HG02981 (cell line): ENCODE measurements at regions not wholly inside any gene's neighbourhood (a gene's known extent, or its start where the extent isn't known, plus 50 kb on each side); places are given as distances from the start of the nearest gene placed in this dataset.
"Not testable (repeated sequence)": the region's sequence is repeated elsewhere in the genome, so short reads cannot be mapped to it uniquely, and the experiment has no call there.

Source experiments
- ATAC-seq: cut with Tn5 transposase; IDR thresholded peaks from one replicate; pipeline ENCODE4 v1.9.1; 2021; ENCODE audit warnings: mild to moderate bottlenecking, moderate library complexity; ENCODE audit not compliant: unreplicated experiment

DNA sequence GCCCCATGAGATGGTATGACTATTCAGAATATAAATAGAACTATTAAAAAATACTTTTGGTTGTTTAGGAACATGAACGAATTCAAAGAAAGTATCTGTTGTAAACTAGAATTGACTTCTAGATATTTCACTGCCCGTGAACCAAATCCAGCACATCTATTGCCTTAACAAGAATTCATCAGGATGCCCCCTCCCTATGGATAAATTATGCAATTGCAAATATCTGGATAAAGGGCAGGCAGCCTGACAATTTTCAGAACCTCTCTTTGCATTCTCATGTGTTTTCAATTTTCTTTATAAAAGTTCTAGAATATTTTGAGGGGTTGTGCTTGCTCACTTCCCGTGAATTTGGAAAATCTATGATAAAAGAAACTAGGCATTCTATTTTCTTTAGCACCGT is 822.1 kb upstream of the SORCS1 start:
- no peak for ATAC-seq

DNA sequence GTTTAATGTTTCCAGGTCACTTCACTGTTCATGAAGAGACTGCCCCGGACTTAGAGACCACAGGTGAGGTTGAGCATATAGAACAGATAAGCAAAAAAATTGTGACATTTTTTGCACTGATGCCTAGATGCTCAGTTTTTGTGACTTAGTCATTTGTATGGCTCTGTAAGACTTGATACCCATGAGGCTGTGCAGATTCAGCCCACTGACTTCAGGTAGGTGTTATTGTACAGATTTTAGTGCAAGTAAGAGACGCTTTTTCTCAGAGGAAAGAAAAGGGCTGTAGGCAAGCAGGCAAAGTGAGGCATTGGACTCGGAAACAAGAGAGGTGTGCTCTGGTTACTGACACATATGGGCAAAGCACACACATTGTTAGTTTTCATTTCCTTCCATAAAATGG is 820.1 kb upstream of the SORCS1 start:
- ATAC-seq, result no peak

DNA sequence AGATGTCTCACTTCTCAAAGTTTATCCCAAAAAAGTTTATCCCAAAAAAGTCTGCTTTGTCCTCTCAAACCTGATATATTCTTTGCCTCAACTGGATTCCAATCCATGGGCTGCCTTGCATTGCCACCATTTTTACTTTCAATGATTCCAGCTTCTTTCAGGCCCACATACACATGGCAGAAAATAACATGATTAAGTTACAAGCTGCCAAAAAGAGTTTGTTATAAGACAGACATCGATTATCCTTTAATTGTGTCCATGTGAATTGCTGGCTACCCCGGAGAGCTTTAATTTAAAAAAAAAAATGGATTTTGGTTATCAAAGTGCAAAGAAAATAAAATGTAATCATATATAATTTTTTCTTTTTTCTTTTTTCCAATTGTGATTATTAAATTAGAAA is 819.6 kb upstream of the SORCS1 start:
- ATAC-seq, result no peak

DNA sequence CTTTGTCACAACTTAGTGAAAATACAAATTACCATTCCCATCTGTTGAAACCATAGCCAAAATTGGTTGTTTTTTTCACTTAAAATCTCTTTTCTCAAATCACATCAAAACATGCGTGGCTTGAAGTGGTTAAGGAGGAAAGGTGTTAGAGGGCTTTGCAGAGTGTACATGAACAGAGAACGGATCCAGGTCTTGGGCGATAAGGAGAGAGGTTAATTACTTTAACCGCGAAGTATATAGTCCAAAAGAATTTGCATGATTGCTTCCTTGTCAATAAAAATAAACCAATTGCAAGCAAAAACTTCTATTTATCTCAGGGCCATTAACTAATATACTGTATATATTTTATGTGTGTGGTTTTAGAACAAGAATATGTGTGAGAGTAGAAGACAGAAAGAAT is 813.9 kb upstream of the SORCS1 start:
- no peak for ATAC-seq

DNA sequence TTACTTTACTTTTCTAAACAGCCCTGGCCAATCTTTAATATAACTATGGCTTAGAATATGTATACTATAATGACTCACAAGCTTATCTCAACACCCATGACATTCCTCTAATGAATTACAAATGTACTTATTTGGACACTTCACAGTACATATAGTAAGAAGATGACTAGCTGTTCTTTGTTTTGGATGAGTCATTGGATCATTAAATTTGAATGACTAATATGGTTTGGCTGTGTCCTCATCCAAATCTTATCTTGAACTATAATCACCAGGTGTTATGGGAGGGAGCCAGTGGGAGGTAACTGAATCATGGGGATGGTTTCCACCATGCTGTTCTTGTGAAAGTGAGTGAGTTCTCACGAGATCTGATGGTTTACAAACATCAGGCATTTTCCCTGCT is 807.5 kb upstream of the SORCS1 start:
- ATAC-seq, result no peak

DNA sequence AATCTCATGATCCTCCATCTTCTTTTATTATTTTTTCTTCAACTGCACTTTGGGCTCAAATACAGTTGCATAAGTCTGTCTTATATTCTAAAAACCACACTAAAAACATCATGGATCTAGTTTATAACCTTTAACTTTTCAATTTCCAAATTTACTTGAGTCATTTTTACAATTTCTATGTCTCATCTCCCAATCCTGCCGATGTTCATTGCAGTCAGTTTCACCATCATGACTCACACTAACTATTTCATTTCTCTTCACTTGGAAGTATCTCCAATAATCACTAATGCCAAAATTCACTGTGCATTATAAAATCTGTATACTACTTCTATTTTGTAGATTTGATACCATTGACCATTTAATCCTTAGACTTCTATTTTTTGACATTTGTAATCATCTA is 806.9 kb upstream of the SORCS1 start:
- ATAC-seq, result no peak

DNA sequence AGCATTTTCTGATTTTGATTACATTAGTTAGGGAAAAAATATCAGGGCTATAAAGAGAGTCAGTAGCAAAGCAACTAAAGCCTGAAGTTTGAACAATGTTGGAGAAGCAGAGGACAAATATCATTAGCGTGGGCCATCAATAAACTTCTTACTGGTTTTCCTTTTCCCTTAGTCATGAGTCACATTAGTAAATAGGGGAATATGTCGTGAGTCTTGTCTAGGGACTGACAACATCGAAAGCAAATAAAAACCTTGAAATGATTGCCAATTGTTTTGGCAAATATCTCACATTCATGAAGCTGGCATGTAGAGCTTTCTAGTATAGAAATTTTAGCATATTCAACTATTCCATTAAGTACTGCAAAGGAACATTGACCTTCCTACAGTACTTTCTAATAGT is 806.0 kb upstream of the SORCS1 start:
- ATAC-seq, result no peak

DNA sequence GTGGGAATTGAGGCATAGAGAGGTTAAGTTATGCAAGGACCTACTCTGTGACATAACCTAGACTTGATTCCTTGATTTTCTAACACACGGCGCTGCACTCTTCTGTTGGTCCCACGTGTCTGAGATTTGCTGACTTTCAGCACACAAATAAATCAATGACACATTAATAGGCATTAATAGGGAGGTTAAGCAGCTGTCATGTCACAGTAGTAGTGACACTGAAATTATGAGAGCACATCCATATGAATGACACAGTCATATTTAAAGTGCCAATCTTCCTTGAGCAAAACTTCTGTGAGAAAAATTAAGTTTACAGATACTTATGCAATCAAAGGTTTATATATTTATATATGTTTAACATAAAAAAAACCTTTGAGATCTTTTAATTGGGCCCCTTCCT is 805.4 kb upstream of the SORCS1 start:
- ATAC-seq, result no peak

DNA sequence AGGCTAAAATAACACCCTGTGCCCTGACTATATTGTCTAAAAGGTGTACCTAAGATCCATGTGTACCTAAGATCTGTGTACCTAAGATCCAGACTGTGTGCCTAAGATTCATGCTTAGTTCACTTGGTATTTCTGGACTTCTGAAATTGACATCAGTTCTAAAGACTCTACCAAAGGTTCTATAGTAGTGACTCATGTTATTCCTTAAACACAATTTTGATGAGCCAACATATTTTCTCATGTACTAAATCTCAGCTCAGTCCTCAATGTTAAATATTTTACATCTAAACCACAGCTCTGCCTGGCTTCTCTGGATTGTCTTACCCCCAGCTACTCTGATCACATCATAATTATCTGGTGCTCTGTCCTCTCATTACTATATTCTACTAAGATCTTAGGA is 802.3 kb upstream of the SORCS1 start:
- no peak for ATAC-seq

DNA sequence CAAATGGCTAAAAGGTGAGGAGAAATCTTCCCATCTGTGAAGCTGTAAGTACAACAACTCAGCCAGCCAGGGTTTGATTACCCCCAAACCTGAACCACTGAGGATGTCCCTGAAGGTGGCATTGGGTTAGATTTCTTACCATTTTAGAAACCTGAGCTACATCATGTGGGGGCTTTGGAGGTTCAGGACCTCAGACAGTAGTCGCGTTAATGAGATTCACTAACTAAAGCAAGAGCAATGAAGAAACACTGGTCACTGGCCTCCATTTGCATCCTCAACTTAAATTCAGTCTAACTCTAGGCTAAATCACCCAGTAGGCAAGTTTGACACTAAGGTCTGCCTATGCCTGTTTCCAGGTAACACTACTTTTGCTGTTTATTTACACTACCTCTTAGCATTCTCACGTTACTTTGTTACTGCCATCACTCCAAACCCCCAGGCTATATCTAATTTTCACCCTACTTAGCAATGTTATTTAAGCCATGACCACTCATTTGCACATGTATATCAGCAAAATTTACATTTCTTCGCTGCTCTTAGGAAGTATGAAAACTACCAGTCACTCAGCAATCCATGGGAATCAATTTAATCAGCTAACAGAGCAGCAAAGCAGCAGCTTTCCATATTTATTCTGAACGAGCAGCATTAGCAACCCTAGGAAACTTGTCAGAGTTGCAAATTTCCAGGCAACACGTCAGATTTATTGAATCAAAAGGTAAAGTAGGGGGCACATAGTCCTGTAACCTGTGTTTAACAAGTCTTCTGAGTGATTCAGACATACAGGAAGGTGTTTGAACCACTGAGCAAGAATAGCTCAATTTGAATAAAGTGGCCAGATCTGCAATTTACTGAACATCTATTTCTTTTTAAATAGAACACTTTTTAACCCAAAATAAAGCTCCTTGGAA is 788.4 kb upstream of the SORCS1 start:
- ATAC-seq, result no peak

DNA sequence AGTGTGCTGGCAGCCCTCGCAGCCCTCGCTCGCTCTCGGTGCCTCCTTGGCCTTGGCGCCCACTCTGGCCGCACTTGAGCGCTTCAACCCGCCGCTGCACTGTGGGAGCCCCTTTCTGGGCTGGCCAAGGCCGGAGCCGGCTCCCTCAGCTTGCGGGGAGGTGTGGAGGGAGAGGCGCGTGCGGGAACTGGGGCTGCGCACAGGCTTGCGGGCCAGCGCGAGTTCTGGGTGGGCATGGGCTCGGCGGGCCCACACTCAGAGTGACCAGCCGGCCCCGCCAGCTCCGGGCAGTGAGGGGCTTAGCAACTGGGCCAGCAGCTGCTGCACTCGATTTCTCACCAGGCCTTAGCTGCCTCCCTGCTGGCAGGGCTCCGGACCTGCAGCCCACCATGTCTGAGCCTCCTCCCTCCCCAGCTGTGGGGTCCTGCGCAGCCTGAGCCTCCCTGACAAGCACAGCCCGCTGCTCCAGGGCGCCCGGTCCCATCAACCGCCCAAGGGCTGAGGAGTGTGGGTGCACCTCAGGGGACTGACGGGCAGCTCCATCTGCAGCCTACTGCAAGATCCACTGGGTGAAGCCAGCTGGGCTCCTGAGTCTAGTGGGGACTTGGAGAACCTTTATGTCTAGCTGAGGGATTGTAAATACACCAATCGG is 786.0 kb upstream of the SORCS1 start:
- not testable (repeated sequence) for ATAC-seq

DNA sequence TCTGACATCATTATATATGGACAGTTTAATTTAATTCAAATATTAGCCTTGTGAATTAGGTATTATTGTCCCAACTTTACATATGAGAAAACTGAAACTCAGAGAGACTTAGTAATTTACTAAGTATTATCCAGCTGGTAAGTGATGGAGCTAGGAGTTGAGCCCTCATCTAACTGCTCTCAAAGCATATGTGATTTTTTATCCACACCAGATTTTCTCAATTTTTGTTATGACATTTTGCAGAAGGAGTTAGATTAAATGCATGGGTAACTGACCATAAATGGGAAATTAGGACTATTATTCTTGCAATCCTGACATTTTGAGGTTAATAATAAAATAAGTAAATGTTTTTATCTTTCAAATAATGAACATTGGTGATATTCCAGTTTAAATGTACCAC is 778.3 kb upstream of the SORCS1 start:
- ATAC-seq, result no peak

DNA sequence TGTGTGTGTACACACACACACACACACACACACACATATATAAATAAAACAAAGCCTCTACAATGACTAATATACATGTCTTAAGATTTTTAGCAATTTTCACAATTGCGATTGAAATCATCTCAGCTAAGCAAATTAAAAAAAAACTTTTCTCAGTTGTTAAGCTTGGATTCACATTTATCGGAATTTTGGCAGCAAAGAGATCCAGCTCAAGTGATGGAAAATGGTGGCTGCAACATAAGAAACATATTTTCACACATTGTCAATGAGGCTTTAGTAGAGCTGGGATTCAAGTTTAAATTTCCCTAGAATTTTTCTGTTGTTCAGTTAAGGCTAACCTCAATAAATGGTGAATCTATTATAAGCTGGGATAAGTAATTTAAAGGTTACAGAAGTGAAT is 768.6 kb upstream of the SORCS1 start:
- ATAC-seq, result no peak

DNA sequence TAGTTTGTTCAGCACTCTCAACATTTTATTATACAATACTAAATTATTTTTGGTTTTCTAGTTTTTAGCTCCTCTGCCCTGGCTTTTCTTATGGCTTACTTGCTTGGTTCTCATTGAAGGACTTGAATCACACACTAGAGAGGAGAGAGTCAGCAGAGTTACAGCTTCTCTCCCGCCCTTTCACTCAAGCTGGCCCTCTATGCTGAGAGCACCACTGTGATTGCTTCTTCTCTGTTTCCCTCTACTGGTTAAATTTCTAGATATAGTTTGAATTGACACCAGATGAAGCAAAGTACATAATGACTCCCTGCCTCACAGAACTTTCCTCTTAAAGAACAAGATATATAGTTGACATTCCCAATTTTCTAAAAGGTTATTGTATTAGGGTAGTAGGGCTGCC is 767.3 kb upstream of the SORCS1 start:
- ATAC-seq, result no peak

DNA sequence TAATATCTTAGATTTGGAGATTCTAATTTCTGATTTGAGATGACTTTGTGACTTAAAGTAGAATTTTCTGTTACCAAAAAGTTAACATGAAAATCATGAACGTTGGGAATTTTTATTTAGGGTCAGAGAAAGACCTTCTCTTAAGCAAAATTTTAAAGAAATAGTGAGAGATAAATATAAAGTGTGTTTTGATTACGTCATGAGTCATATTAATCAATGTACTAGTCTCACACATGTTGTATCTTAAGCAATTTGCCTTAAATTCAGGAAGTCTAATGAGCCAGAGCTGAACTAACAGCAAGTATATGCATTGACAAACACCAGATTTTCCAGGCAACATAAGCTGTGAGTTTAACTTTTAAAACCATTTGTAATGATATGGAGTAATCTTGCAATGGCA is 765.5 kb upstream of the SORCS1 start:
- no peak for ATAC-seq

DNA sequence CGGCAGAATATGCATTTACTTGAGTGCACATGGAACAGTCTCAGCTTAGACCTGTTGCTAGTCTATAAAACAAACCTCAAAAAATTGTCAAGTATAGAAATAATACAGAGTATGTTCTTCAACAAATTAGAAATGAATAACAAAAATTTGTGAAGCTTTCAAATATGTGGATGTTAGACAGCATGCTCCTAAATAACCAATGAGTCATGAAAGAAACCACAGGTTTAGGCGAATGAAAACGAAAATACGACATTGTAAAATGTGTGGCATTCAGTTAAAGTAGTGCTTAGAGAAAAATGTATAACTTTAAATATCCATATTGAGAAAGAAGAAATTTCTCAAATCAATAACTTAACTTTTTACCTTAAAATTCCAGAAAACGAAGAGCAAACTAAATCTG is 760.0 kb upstream of the SORCS1 start:
- no peak for ATAC-seq

DNA sequence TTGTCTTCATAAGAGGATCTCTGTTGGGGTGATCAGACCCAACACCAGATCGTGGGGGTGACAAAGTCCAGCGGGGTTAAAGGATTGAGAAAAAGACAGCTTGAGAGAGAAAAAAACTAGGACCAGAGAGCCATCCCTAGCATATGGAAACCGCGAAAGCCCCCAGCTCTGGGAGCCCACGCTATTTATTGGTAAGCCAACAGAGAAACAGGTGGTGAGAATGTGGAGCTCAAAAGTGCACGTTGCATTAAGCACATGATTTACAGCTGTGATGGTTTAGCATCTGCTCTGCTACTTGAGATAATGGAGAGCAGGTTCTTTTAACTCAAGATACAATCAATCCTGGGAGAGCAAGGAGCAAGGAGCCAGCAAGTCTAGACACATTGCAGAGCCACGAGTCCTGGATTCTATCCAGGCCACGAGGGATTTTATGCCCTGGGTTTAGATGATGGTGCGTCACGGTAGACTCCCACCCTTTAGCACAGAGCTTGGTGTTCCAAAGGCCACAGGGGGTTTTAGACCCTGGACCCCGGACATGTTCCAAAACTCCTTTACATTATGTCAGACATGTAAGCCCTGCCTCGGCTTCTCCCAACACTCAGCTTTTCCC is 755.2 kb upstream of the SORCS1 start:
- no peak for ATAC-seq

DNA sequence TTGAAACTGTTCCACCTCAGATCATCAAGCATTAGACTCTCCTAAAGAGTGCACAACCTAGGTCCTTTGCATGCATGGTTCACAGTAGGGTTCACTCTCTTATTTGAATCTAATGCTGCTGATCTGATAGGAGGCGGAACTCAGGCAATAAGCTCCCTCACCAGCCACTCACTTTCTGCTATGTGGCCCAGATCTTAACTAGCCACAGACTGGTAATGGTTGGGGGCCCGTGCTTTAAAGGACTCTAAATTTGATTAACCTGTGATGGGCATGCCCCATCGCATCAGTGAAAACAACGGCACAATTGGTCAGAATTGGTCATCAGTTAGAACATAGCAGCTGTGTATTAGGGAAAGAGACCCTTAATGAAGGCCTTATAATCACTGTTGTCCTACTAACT is 753.7 kb upstream of the SORCS1 start:
- ATAC-seq, result no peak

DNA sequence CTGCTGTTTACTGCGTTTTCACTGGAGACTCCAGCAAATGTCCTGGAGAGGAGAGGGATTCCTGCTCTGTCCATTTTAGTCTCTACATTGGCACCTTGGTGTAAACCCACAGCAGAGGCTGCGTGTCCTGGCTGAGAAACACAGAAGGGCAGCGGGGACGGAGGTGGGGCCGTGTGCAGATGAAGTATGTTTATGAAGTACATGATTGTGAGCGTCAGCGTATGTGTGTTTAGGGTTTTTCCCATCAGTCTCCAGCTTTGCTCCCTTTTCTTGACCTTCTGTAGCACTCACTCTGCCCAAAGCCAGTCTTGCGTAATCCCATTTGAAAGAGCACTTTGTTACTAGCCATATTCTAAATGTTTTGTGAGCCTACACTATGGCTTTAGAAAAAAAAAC is 750.7 kb upstream of the SORCS1 start:
- no peak for ATAC-seq

DNA sequence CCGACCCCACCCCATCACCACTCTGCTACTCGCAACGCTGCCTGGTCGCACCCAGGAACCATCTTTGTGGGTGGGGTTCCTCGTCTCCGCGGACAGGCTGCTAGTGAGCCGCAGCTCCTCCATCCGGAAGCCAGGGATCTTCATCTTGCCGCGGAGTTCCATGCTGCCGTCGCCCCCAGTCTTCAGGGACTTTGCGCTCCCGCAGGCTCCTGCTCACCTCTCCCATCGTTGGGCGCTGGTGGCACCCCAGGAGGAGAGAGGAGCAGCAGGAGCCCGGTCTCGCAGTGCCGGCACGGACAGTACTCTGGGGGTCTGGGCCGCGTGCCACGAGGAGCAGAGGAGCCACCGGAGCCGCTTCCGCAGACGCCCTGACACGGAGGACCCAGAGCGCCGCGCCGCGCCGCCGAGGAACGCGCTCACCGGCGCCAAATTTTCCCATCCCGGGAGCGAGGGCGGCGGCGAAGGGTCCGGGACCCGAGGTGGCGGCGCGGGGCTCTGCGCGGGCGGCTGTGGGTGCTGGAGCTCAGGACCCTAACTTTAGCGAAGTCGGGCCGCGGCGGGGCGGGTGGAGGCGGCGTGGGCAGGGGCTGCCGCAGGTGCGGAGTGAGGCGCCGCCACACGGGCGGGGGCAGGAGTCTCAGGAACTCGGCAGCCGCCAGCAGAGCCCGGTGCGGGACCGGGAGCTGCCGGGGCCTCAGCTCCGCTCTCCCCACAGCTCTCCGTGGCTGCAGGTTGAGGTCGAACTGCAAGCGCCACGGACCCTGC is 750.1 kb upstream of the SORCS1 start:
- no peak for ATAC-seq
